OCI-LY1 (cell line): ENCODE measurements at regions not wholly inside any gene's neighbourhood (a gene's known extent, or its start where the extent isn't known, plus 50 kb on each side); places are given as distances from the start of the nearest gene placed in this dataset.

Source experiments
- H2AFZ ChIP-seq: fragments of 200-600 bp; sonication (generic), shearing (Covaris generic); 2 replicates; pipeline ENCODE4 v1.6.0; 2014; ENCODE audit warnings: antibody characterized with exemption, mild to moderate bottlenecking, low read length
- H3F3A ChIP-seq: fragments of 200-600 bp; sonication (generic), shearing (Covaris generic); 2 replicates; pipeline ENCODE4 v1.6.0; 2014; ENCODE audit warnings: mild to moderate bottlenecking, antibody characterized with exemption, low read length, moderate library complexity; ENCODE audit not compliant: insufficient read depth
- H3K27ac ChIP-seq: fragments of 200-600 bp; sonication (generic); 2 replicates; pipeline ENCODE4 v1.5.1; 2014; ENCODE audit warnings: low read length, mixed run types, mild to moderate bottlenecking, low read depth; ENCODE audit not compliant: poor library complexity, severe bottlenecking
- H3K27me3 ChIP-seq: fragments of 200-600 bp; sonication (generic); 2 replicates; pipeline ENCODE4 v1.6.0; 2014; ENCODE audit warnings: antibody characterized with exemption, mild to moderate bottlenecking, low read length, moderate library complexity; ENCODE audit not compliant: insufficient read depth
- H3K36me3 ChIP-seq: fragments of 200-600 bp; sonication (generic); 2 replicates; pipeline ENCODE4 v1.6.1; 2014; ENCODE audit warnings: mild to moderate bottlenecking, antibody characterized with exemption, low read length, moderate library complexity, mixed read lengths; ENCODE audit not compliant: insufficient read depth
- H3K4me1 ChIP-seq: fragments of 200-600 bp; sonication (generic); 2 replicates; pipeline ENCODE4 v1.5.1; 2014; ENCODE audit warnings: mild to moderate bottlenecking, low read length, moderate library complexity; ENCODE audit not compliant: insufficient read depth, severe bottlenecking
- H3K4me2 ChIP-seq: fragments of 200-600 bp; sonication (generic), shearing (Covaris generic); 2 replicates; pipeline ENCODE4 v1.6.1; 2014; ENCODE audit warnings: low read length
- H3K4me3 ChIP-seq: fragments of 200-600 bp; sonication (generic); 2 replicates; pipeline ENCODE4 v1.5.1; 2014; ENCODE audit warnings: low read length, low read depth, mild to moderate bottlenecking, mixed read lengths; ENCODE audit not compliant: poor library complexity, severe bottlenecking
- H3K79me2 ChIP-seq: fragments of 200-600 bp; shearing (Covaris generic); 2 replicates; pipeline ENCODE4 v1.6.1; 2016; ENCODE audit warnings: mixed run types, low read length, mixed read lengths; ENCODE audit not compliant: insufficient read depth
- H3K9ac ChIP-seq: fragments of 200-600 bp; sonication (generic), shearing (Covaris generic); 2 replicates; pipeline ENCODE4 v1.6.1; 2014; ENCODE audit warnings: mild to moderate bottlenecking, low read length, mixed read lengths
- H3K9me2 ChIP-seq: fragments of 200-600 bp; sonication (generic), shearing (Covaris generic); 2 replicates; pipeline ENCODE4 v1.6.1; 2014; ENCODE audit warnings: low read depth, mild to moderate bottlenecking, low read length, mixed read lengths
- H3K9me3 ChIP-seq: fragments of 200-600 bp; shearing (Covaris generic); 2 replicates; pipeline ENCODE4 v1.6.1; 2014; ENCODE audit warnings: low read length, mixed read lengths
- H4K20me1 ChIP-seq: fragments of 200-600 bp; sonication (generic), shearing (Covaris generic); 2 replicates; pipeline ENCODE4 v1.6.0; 2016; ENCODE audit warnings: mild to moderate bottlenecking, low read length; ENCODE audit not compliant: insufficient read depth
- CTCF ChIP-seq: fragments of 200-600 bp; sonication (generic), shearing (Covaris generic); IDR thresholded peaks from 2 replicates; pipeline ENCODE4 v1.5.1; 2017; ENCODE audit warnings: mild to moderate bottlenecking, antibody characterized with exemption, low read length, moderate library complexity, mixed read lengths
- EZH2 ChIP-seq: fragments of 200-600 bp; sonication (generic), shearing (Covaris generic); IDR thresholded peaks from 2 replicates; pipeline ENCODE4 v1.8.0; 2017; ENCODE audit warnings: borderline replicate concordance, mixed run types, mild to moderate bottlenecking, antibody characterized with exemption, low read length, moderate library complexity, mixed read lengths

DNA sequence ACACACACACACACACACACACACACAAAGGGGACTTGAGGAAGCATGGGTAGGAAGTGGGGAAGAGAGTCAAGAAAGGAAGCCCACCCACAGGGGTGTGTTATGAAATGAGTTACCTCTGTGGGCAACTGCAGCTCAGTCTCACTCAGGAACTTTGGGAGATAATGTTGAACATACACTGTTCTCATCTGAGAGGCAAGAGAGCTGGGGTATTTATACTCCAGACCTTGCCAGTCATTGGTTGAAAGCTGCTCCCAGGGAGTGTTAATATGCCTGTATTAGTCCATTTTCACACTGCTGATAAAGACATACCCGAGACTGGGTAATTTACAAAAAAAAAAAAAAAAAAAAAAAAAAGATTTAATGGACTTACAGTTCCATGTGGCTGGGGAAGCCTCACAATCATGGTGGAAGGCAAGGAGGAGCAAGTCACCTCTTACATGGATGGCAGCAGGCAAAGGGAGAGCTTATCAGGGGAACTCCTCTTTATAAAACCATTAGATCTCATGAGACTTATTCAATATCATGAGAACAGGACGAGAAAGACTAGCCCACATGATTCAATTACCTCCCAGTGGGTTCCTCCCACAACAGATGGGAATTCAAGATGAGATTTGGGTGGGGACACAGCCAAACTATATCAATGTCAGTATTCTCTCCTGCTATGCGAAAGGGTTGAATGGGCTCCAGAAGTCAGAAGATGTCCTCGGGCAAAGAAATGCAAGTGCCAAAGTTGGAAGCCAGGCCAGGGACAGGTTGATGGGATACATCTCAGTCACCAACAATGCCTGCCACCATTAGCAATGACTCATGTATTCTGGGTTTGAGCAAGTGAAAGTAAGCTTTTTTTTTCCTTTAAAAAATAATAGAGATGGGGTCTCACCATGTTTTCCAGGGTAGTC is 270.5 kb downstream of the MRTFB start:
- Histone ChIP-seq H4K20me1 (no peaks in the 10 kb centered on the region), H3K9me2 (no peaks in the 10 kb centered on the region), H3K27ac (no peak overlapping the region), H3K9ac (no peak overlapping the region), H3K4me2 (no peak overlapping the region), H2AFZ (no peak overlapping the region), H3K79me2 (no peaks in the 10 kb centered on the region), H3K36me3 (no peaks in the 10 kb centered on the region), H3K27me3 (no peaks in the 10 kb centered on the region; the same call in 1 of the 2 replicates), H3F3A (no peaks in the 10 kb centered on the region), H3K4me3 (no peak overlapping the region), H3K9me3 (no peaks in the 10 kb centered on the region), H3K4me1 (no peaks in the 10 kb centered on the region)
- TF ChIP-seq CTCF: no peak

DNA sequence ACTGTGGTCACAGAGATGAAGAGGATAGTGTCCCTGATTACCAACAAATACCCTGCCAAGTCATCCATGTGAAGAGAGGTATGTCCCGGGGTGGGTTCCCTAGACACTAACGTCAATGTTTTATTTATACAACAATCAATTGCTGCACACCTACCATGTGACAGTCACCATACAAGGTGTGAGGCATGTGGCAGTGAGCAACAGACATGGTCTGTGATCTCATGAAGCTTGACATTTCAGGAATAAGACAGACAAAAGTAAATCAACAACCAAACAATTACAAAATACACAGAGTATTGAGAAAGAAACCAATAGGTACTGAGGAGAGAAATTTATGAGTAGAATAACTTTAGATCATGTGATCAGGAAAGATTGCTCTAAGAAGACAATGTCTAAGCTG is 268.6 kb downstream of the MRTFB start:
- H3F3A ChIP-seq: no peaks in the 10 kb centered on the region
- no peaks in the 10 kb centered on the region for H3K9me3 ChIP-seq
- no peaks in the 10 kb centered on the region for H3K9me2 ChIP-seq
- H3K36me3 ChIP-seq: no peaks in the 10 kb centered on the region
- H3K27me3 ChIP-seq: no peaks in the 10 kb centered on the region; the same call in 1 of the 2 replicates
- no peaks in the 10 kb centered on the region for H3K4me1 ChIP-seq
- H2AFZ ChIP-seq: no peak overlapping the region
- H3K4me3 ChIP-seq: no peak overlapping the region
- H3K79me2 ChIP-seq: no peaks in the 10 kb centered on the region
- no peak overlapping the region for H3K4me2 ChIP-seq
- no peak overlapping the region for H3K27ac ChIP-seq
- TF ChIP-seq EZH2: no peak
- TF ChIP-seq CTCF: no peak
- no peaks in the 10 kb centered on the region for H4K20me1 ChIP-seq
- no peak overlapping the region for H3K9ac ChIP-seq

GRCh38 chr16:14338969-14339368 is 267.9 kb downstream of the MRTFB start:
- Histone ChIP-seq H3K9me2 (no peaks in the 10 kb centered on the region), H3K27me3 (no peaks in the 10 kb centered on the region; the same call in 1 of the 2 replicates), H3K4me3 (no peak overlapping the region), H2AFZ (no peak overlapping the region), H3K9ac (no peak overlapping the region), H3K4me1 (no peaks in the 10 kb centered on the region), H3K4me2 (no peak overlapping the region), H3K27ac (no peak overlapping the region), H3F3A (no peaks in the 10 kb centered on the region), H3K9me3 (no peaks in the 10 kb centered on the region), H3K36me3 (no peaks in the 10 kb centered on the region), H4K20me1 (no peaks in the 10 kb centered on the region), H3K79me2 (no peaks in the 10 kb centered on the region)
- TF ChIP-seq EZH2 (no peak), CTCF (no peak)
